ENCODE measurements at regions not wholly inside any gene's neighbourhood (a gene's known extent, or its start where the extent isn't known, plus 50 kb on each side); places are given as distances from the start of the nearest gene placed in this dataset.

- no peak for DNase-seq (ENCODE audit: low read depth)
Measured at GRCh38 chr4:8774071-8774470, 97.6 kb downstream of the HMX1 start.

- DNase-seq (ENCODE audit: low read depth), result no peak
Measured at GRCh38 chr4:8773124-8773931, 98.3 kb downstream of the HMX1 start.

- DNase-seq (ENCODE audit: low read depth), result no peak
Measured at GRCh38 chr4:8772499-8773123, 99.0 kb downstream of the HMX1 start.

- DNase-seq (ENCODE audit: low read depth), result no peak
Measured at GRCh38 chr4:8771666-8772065, 100.0 kb downstream of the HMX1 start.

- DNase-seq (ENCODE audit: low read depth), result no peak
Measured at GRCh38 chr4:8771258-8771590, 100.4 kb downstream of the HMX1 start.

GRCh38 chr4:8770518-8771257 lies 101.0 kb downstream of the HMX1 start:
- DNase-seq (ENCODE audit: low read depth), result no peak

DNA sequence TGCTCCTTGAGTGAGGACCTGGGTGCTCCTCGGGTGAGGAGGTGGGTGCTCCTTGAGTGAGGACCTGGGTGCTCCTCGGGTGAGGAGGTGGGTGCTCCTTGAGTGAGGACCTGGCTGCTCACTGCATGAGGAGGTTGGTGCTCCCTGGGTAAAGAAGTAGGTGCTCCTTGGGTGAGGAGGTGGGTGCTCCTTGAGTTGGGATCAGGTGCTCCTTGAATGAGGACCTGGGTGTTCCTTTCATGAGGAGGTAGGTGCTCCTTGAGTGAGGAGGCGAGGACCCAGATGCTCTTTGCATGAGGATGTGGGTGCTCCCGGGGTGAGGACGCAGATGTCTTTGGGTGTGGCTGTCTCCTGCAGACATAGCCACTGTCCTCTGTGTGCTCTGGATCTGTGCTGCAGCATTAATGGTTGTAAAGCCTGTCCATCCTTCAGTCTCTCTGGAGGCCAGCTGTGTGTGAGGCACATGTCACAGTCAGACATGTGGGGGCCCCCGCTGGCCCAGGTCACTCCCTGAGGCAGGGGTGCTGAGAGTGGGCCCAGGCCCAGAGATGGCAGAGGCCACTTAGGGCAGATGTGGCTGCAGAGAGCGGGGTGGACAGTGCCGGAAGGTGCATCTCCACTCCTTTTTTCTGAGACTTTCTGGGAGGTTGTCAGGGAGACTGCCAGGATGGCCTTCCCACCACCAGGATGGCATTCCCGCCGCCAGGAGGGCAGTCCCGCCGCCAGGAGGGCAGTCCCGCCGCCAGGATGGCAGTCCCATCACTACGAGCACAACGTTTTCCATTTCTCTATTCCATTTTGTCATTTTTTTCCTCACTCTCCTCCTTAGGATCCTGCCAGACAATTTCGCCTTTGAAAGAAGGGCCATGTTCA lies 101.8 kb downstream of the HMX1 start:
- DNase-seq (ENCODE audit: low read depth), result no peak

DNA sequence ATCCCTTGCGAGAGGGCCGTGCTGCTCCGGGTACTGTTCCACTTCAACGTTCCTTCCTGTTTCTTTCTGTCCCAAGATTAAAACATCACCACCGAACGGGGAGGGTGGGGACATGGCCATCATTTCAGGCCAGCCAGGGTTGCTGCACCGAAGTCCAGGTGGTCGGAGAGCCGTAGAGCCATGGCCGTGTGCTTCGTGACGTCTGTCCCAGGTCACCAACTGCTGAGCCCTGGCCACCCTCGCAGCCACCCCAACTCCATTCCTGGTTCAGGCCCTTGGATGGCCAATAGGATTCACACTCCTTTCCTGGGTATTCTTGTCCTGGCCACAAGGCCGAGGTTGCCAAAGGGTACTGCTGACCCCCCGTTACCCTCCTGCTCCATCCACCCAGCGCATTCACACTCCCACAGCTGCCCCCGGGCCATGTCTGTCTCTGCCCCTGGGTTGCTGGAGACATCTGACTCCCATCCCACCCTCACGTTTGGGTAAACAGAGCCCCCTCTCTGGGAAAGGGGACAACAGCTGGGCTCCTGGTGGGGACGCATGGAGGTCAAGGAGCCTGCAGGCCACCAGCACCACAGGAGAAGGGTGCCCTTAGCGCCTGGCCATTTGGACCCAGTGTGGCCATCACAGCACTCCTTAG lies 103.2 kb downstream of the HMX1 start:
- DNase-seq (ENCODE audit: low read depth), result no peak

GRCh38 chr4:8766610-8767009 lies 105.0 kb downstream of the HMX1 start:
- no peak for DNase-seq (ENCODE audit: low read depth)

- DNase-seq (ENCODE audit: low read depth), result peak; percentile 7
Measured at GRCh38 chr4:8765631-8766590, 105.7 kb downstream of the HMX1 start.

DNA sequence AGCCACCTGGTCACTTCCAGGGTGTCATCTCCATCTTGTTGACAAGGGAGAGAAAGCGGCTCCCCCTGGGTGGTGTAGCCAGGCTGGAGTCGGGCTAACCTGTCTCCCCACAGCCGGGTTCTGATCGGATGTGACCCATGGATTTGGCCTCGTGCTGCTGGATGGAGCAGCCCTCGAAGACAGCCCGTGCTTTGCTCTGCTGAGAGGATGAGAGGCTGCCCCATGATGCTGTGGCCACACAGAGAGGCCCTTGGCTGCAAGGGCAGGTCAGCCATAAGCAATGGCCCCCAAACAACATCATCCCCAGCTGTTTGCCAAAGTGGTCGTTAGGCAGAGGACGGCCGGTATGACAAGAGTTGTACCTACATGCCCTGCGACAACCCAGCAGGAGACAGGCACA lies 106.6 kb downstream of the HMX1 start:
- DNase-seq (ENCODE audit: low read depth), result no peak

GRCh38 chr4:8763966-8764901 lies 107.4 kb downstream of the HMX1 start:
- DNase-seq (ENCODE audit: low read depth), result no peak

DNA sequence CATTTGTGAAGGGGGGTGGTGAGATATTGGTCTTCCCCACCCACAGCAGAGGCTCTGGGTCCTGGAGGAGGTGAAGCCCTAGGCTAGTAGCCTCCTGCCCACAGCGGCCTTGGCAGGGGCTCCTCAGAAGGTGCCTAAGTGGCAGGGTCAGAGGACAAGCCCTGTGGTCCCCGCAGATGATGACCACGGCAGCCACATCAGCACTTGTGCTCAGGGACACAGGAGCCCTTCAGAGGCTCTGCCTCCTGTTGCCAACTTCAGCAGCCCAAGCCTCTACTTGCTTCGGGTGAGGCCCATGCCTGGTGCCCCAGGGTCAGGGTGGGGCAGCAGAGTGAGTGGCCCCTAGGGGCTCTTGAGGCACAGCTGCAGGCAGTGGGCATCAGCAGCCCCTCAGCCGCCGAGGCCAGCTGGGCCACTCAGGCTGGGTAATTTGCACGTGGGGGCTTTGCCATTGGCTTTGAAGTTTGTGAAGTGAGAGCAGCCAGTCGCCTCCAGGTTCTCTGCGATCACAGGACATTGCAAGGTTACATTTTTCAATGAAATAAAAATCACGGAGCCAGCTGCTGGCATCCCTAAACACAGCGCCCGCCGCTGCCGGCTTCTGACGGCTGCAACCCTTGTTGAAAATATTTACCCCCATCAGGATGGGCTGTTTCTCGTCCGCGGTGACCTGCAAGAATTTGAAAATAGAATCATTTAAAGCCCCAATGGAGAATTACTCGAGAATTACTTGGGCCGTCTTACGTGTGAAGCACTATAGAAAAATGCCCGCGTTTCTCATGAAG lies 108.5 kb downstream of the HMX1 start:
- no peak for DNase-seq (ENCODE audit: low read depth)

- no peak for DNase-seq (ENCODE audit: low read depth)
Measured at GRCh38 chr4:8762356-8762755, 109.3 kb downstream of the HMX1 start.

GRCh38 chr4:8761824-8762205 lies 109.8 kb downstream of the HMX1 start:
- no peak for DNase-seq (ENCODE audit: low read depth)

GRCh38 chr4:8761167-8761823 lies 110.3 kb downstream of the HMX1 start:
- no peak for DNase-seq (ENCODE audit: low read depth)

DNA sequence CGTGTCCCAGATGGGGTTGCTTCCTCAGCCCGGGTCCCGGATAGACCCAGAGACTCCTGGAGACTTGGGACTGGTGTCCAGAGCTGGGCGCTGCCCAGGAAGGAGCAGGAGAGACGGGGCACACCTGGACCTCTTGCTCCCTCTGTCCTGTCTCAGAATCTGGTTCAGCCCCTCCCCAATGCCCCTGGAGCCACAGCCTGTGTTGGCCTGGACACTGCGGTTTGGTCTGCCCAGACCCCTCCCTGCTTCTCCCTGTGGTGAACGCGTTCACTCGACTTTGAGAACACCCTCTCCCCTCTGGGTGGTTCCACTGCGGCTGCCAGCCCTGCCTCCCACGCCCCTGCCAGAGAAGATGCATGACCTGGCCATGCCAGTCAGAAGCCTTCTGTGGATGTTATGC lies 111.1 kb downstream of the HMX1 start:
- DNase-seq (ENCODE audit: low read depth), result no peak

GRCh38 chr4:8759987-8760386 lies 111.7 kb downstream of the HMX1 start:
- no peak for DNase-seq (ENCODE audit: low read depth)

Data from renal cortical epithelial cell (primary cell).